ENCODE measurements at regions not wholly inside any gene's neighbourhood (a gene's known extent, or its start where the extent isn't known, plus 50 kb on each side); places are given as distances from the start of the nearest gene placed in this dataset.

DNA sequence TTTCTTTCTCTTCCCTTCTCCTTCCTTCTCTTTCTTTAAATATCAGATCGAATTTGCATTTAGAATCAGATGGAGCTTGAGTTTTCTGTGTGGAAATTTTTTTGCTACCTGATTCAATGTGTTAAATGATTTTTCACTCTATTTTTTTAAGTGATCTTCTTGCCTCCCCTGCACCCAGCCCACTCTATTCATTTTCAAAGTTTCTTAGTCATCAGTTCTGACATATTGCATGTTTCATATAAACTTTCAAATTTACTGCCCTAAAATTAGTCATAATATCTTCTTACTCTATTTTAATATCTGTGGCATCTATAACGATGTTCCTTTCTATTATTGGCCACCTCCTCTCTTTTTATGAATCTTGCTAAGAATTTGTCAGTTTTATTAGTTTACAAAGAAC is 69.1 kb downstream of the MTNR1B start:
- Histone ChIP-seq H3K4me2 (no peak overlapping the region), H3K27ac (ENCODE audit: low read depth in 2 of 2, low read length in 1 of 2) (no peak overlapping the region), H3K9me3 (peaks cover 3% of the 10 kb centered on the region), H3F3A (replicated peaks; ENCODE audit: insufficient read depth) (no peaks in the 10 kb centered on the region), H3K36me3 (replicated peaks in 1 of 2; ENCODE audit: control insufficient read depth in 1 of 2, insufficient read depth in 2 of 2, low read length in 1 of 2) (no peaks in the 10 kb centered on the region), H2AFZ (ENCODE audit: low read depth) (no peak overlapping the region), H3K4me3 (ENCODE audit: low read depth in 2 of 2, low read length in 1 of 2) (no peak overlapping the region), H4K20me1 (ENCODE audit: insufficient read depth) (no peaks in the 10 kb centered on the region), H3K9me2 (no peaks in the 10 kb centered on the region), H3K27me3 (ENCODE audit: insufficient read depth) (no peaks in the 10 kb centered on the region), H3K79me2 (ENCODE audit: insufficient read depth) (no peaks in the 10 kb centered on the region), H3K9ac (no peak overlapping the region), H3K4me1 (ENCODE audit: control insufficient read depth in 1 of 2, insufficient read depth in 2 of 2, low read depth in 1 of 2, low read length in 1 of 2) (no peaks in the 10 kb centered on the region; a peak in 2 of 4 replicates)
- no peak for DNase-seq
- POLR2A ChIA-PET: no interaction called here
- CTCF ChIA-PET: interaction anchor here (0.7 kb wide), 1 partner anchor 97 kb away, joined by 3 read pairs; no protein-coding TSS in a partner anchor
- 0 out of 2 replicates have a peak, but pooled peaks have one; percentile 28 for TF ChIP-seq MEF2A (IDR thresholded peaks at IDR 0.05; ENCODE audit: borderline replicate concordance, low read depth)
- no peak for TF ChIP-seq GATA2 (CRISPR knock-in tag; IDR thresholded peaks at IDR 0.05)
- TF ChIP-seq FOSL2 (IDR thresholded peaks at IDR 0.05; ENCODE audit: borderline replicate concordance, low read depth): 0 out of 2 replicates have a peak, but pooled peaks have one; percentile 18
- peak; percentile 39; the same call in 1 of the 2 replicates for TF ChIP-seq TCF12 (IDR thresholded peaks at IDR 0.05)
- no peak for TF ChIP-seq FOXM1 (IDR thresholded peaks at IDR 0.05; ENCODE audit: low read depth)
- TF ChIP-seq JUND (IDR thresholded peaks at IDR 0.05): peak; percentile 40
- TF ChIP-seq, protein P1, sequence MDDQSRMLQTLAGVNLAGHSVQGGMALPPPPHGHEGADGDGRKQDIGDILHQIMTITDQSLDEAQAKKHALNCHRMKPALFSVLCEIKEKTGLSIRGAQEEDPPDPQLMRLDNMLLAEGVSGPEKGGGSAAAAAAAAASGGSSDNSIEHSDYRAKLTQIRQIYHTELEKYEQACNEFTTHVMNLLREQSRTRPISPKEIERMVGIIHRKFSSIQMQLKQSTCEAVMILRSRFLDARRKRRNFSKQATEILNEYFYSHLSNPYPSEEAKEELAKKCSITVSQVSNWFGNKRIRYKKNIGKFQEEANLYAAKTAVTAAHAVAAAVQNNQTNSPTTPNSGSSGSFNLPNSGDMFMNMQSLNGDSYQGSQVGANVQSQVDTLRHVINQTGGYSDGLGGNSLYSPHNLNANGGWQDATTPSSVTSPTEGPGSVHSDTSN (IDR thresholded peaks at IDR 0.05): peak; percentile 39; the same call in 1 of the 2 replicates
- WGBS (ENCODE audit: low lambda C conversion rate): 47% methylated on average over 2 of the region's 2 CpGs

DNA sequence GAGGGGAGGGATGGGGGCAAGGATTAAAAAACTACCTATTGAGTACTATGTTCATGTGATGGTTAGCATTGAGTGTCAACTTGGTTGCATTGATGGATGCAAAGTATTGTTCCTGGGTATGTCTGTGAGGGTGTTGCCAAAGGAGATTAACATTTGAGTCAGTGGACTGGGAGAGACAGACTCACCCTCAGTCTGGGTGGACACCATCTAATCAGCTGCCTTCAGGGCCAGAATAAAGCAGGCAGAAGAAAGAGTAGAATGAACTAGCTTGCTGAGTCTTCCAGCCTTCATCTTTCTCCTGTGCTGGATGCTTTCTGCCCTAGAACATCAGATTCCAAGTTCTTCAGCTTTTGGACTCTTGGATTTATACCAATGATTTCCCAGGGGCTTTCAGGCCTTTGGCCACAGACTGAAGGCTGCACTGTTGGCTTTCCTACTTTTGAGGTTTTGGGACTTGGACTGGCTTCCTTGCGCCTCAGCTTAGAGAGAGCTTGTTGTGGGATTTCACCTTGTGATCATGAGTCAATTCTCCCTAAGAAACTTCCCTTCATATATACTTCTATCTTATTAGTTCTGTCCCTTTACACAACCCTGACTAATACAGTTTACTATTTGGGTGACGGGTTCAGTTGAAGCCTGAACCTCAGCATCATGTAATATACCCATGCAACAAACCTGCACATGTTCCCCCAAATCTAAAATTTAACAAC is 70.2 kb downstream of the MTNR1B start:
- no peak for DNase-seq
- no peaks in the 10 kb centered on the region for H3K79me2 ChIP-seq (ENCODE audit: insufficient read depth)
- H3K4me3 ChIP-seq (ENCODE audit: low read depth in 2 of 2, low read length in 1 of 2): no peak overlapping the region
- H3F3A ChIP-seq (replicated peaks; ENCODE audit: insufficient read depth): no peaks in the 10 kb centered on the region
- no peaks in the 10 kb centered on the region for H3K9me2 ChIP-seq
- POLR2A ChIA-PET: no interaction called here
- peaks cover 3% of the 10 kb centered on the region for H3K9me3 ChIP-seq
- no peaks in the 10 kb centered on the region; a peak in 2 of 4 replicates for H3K4me1 ChIP-seq (ENCODE audit: control insufficient read depth in 1 of 2, insufficient read depth in 2 of 2, low read depth in 1 of 2, low read length in 1 of 2)
- no peak overlapping the region for H3K27ac ChIP-seq (ENCODE audit: low read depth in 2 of 2, low read length in 1 of 2)
- CTCF ChIA-PET: interaction anchor here (1.2 kb wide), 2 partner anchors 8 to 98 kb away, joined by 3 read pairs; no protein-coding TSS in a partner anchor
- H3K9ac ChIP-seq: no peak overlapping the region
- H3K27me3 ChIP-seq (ENCODE audit: insufficient read depth): no peaks in the 10 kb centered on the region
- 83% methylated on average over 2 of the region's 2 CpGs for WGBS (ENCODE audit: low lambda C conversion rate)
- H3K4me2 ChIP-seq: no peak overlapping the region
- no peaks in the 10 kb centered on the region for H3K36me3 ChIP-seq (replicated peaks in 1 of 2; ENCODE audit: control insufficient read depth in 1 of 2, insufficient read depth in 2 of 2, low read length in 1 of 2)
- H4K20me1 ChIP-seq (ENCODE audit: insufficient read depth): no peaks in the 10 kb centered on the region
- TF ChIP-seq, protein P2, sequence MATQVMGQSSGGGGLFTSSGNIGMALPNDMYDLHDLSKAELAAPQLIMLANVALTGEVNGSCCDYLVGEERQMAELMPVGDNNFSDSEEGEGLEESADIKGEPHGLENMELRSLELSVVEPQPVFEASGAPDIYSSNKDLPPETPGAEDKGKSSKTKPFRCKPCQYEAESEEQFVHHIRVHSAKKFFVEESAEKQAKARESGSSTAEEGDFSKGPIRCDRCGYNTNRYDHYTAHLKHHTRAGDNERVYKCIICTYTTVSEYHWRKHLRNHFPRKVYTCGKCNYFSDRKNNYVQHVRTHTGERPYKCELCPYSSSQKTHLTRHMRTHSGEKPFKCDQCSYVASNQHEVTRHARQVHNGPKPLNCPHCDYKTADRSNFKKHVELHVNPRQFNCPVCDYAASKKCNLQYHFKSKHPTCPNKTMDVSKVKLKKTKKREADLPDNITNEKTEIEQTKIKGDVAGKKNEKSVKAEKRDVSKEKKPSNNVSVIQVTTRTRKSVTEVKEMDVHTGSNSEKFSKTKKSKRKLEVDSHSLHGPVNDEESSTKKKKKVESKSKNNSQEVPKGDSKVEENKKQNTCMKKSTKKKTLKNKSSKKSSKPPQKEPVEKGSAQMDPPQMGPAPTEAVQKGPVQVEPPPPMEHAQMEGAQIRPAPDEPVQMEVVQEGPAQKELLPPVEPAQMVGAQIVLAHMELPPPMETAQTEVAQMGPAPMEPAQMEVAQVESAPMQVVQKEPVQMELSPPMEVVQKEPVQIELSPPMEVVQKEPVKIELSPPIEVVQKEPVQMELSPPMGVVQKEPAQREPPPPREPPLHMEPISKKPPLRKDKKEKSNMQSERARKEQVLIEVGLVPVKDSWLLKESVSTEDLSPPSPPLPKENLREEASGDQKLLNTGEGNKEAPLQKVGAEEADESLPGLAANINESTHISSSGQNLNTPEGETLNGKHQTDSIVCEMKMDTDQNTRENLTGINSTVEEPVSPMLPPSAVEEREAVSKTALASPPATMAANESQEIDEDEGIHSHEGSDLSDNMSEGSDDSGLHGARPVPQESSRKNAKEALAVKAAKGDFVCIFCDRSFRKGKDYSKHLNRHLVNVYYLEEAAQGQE (IDR thresholded peaks at IDR 0.05; ENCODE audit: low read depth, low read length): no peak
- TF ChIP-seq GABPA (IDR thresholded peaks at IDR 0.05; ENCODE audit: low read depth) (no peak), ELF1 (IDR thresholded peaks at IDR 0.05) (no peak), CHD2 (IDR thresholded peaks at IDR 0.05; ENCODE audit: low read length, partially characterized antibody) (no peak), SMC3 (IDR thresholded peaks at IDR 0.05; ENCODE audit: low read depth, low read length) (no peak), YY1 (IDR thresholded peaks at IDR 0.05; ENCODE audit: low read depth) (no peak), TAF1 (IDR thresholded peaks at IDR 0.05; ENCODE audit: borderline replicate concordance, low read depth, low read length) (no peak), GATA2 (CRISPR knock-in tag; IDR thresholded peaks at IDR 0.05) (no peak), RFX5 (IDR thresholded peaks at IDR 0.05; ENCODE audit: low read length) (no peak), JUND (IDR thresholded peaks at IDR 0.05) (no peak), SIN3A (IDR thresholded peaks at IDR 0.05; ENCODE audit: borderline replicate concordance, low read depth, low read length) (no peak), RAD21 (IDR thresholded peaks at IDR 0.05; ENCODE audit: low read length) (no peak), EZH2phosphoT487 (IDR thresholded peaks at IDR 0.05; ENCODE audit: borderline replicate concordance, low read depth) (no peak), MXI1 (IDR thresholded peaks at IDR 0.05; ENCODE audit: low read depth, low read length) (no peak)
- TF ChIP-seq, protein P3, sequence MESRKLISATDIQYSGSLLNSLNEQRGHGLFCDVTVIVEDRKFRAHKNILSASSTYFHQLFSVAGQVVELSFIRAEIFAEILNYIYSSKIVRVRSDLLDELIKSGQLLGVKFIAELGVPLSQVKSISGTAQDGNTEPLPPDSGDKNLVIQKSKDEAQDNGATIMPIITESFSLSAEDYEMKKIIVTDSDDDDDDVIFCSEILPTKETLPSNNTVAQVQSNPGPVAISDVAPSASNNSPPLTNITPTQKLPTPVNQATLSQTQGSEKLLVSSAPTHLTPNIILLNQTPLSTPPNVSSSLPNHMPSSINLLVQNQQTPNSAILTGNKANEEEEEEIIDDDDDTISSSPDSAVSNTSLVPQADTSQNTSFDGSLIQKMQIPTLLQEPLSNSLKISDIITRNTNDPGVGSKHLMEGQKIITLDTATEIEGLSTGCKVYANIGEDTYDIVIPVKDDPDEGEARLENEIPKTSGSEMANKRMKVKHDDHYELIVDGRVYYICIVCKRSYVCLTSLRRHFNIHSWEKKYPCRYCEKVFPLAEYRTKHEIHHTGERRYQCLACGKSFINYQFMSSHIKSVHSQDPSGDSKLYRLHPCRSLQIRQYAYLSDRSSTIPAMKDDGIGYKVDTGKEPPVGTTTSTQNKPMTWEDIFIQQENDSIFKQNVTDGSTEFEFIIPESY (IDR thresholded peaks at IDR 0.05; ENCODE audit: borderline replicate concordance, low read depth): no peak
- H2AFZ ChIP-seq (ENCODE audit: low read depth): no peak overlapping the region

Data from SK-N-SH (cell line).